ENCODE measurements at regions not wholly inside any gene's neighbourhood (a gene's known extent, or its start where the extent isn't known, plus 50 kb on each side); places are given as distances from the start of the nearest gene placed in this dataset.
A peak's percentile ranks its signal among the peaks of the same experiment; 100 is the strongest.

DNA sequence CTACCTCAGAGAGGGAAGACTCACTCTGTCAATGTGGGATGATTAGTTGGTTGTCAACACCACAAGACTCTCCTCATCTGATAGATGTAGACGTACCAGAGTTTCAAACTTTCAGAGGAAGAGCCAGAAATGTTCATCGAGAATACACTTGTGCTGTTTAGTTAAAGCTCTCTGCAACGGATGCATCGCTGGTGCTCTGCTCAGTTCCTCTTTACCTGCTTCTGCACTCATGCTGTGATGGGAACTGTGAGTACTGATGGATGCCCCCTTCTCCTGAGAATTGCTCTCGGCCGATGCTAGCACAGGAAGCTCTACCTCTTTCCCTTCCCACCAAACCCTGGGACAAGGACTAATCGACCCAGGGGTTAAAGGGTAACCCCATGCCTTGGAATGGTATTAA lies 51.8 kb upstream of the CCDC54 start:
- TF ChIP-seq EZH2 (IDR thresholded peaks at IDR 0.05; ENCODE audit: borderline replicate concordance, low read length), result no peak
- TF ChIP-seq, protein P1, sequence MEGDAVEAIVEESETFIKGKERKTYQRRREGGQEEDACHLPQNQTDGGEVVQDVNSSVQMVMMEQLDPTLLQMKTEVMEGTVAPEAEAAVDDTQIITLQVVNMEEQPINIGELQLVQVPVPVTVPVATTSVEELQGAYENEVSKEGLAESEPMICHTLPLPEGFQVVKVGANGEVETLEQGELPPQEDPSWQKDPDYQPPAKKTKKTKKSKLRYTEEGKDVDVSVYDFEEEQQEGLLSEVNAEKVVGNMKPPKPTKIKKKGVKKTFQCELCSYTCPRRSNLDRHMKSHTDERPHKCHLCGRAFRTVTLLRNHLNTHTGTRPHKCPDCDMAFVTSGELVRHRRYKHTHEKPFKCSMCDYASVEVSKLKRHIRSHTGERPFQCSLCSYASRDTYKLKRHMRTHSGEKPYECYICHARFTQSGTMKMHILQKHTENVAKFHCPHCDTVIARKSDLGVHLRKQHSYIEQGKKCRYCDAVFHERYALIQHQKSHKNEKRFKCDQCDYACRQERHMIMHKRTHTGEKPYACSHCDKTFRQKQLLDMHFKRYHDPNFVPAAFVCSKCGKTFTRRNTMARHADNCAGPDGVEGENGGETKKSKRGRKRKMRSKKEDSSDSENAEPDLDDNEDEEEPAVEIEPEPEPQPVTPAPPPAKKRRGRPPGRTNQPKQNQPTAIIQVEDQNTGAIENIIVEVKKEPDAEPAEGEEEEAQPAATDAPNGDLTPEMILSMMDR (IDR thresholded peaks at IDR 0.05; ENCODE audit: low read length), result no peak
- Histone ChIP-seq H3F3A (ENCODE audit: insufficient read depth, low read length) (no peaks in the 10 kb centered on the region; the same call in 1 of the 2 replicates), H3K9me2 (ENCODE audit: low read depth, low read length) (no peaks in the 10 kb centered on the region), H3K4me3 (ENCODE audit: low read depth, low read length, poor library complexity, severe bottlenecking) (no peak overlapping the region), H3K27me3 (ENCODE audit: insufficient read depth, low read length) (no peaks in the 10 kb centered on the region), H2AFZ (ENCODE audit: low read length) (no peak overlapping the region), H3K4me1 (ENCODE audit: insufficient read depth, low read length, severe bottlenecking) (peaks cover 69% of the 10 kb centered on the region), H3K9ac (ENCODE audit: low read length) (no peak overlapping the region), H3K27ac (ENCODE audit: low read depth, low read length, poor library complexity, severe bottlenecking) (peak overlapping the region; percentile 56), H4K20me1 (ENCODE audit: insufficient read depth, low read length) (no peaks in the 10 kb centered on the region), H3K36me3 (ENCODE audit: insufficient read depth, low read length) (no peaks in the 10 kb centered on the region), H3K9me3 (ENCODE audit: low read length) (no peaks in the 10 kb centered on the region), H3K79me2 (ENCODE audit: insufficient read depth, low read length) (no peaks in the 10 kb centered on the region), H3K4me2 (ENCODE audit: low read length) (peak overlapping the region; percentile 27; the same call in 1 of the 2 replicates)

Data from OCI-LY1 (cell line).